Caco-2 (cell line): ENCODE measurements at regions not wholly inside any gene's neighbourhood (a gene's known extent, or its start where the extent isn't known, plus 50 kb on each side); places are given as distances from the start of the nearest gene placed in this dataset.

ENCODE experiments used
- BruUV-seq: library from RNA; stranded (reverse); fragments of 400-500 nt; replicated peaks from 2 replicates; lab custom pipeline; 2021; lab: Mats Ljungman, UMichigan
- CTCF ChIA-PET: fragments of 300-600 bp; sonication (Branson Sonifier 250); formaldehyde crosslinking; loops from one replicate; lab custom pipeline; 2022; ENCODE audit warnings: antibody characterized with exemption; lab: Charles Lee
- POLR2A ChIA-PET: fragments of 300-600 bp; sonication (Branson Sonifier 250); formaldehyde crosslinking; loops from one replicate; lab custom pipeline; 2022; ENCODE audit warnings: antibody characterized with exemption; lab: Charles Lee
- DNase-seq, 2 experiments: peaks; one replicate each; pipeline versions ENCODE4 v3.0.0 to v3.0.0-alpha.2; 2020 to 2022
- H3K27me3 ChIP-seq: replicated peaks from 2 replicates; pipeline ENCODE4 v1.6.0; 2011; ENCODE audit warnings: low read length; ENCODE audit not compliant: control insufficient read depth, insufficient read depth
- H3K36me3 ChIP-seq: 2 replicates; pipeline ENCODE4 v1.5.1; 2011; ENCODE audit warnings: low read length; ENCODE audit not compliant: control insufficient read depth, insufficient read depth
- H3K4me1 ChIP-seq: fragments of 250-450 bp; sonication (Bioruptor Pico); 2 replicates; pipeline ENCODE4 v1.5.1; 2020; ENCODE audit warnings: mild to moderate bottlenecking
- H3K4me3 ChIP-seq: 2 replicates; pipeline ENCODE4 v1.5.1; 2011; ENCODE audit warnings: low read depth, mild to moderate bottlenecking, control low read depth, low read length
- H3K9me3 ChIP-seq: fragments of 250-450 bp; sonication (Bioruptor Pico); 2 replicates; pipeline ENCODE4 v1.5.1; 2020; ENCODE audit warnings: mild to moderate bottlenecking, moderate library complexity
- H3K27ac Mint-ChIP-seq: one replicate; pipeline ENCODE4 v1.8.0; 2022; ENCODE audit warnings: mixed read lengths; ENCODE audit not compliant: unreplicated experiment
- H3K27me3 Mint-ChIP-seq: one replicate; pipeline ENCODE4 v1.8.0; 2022; ENCODE audit warnings: mixed read lengths; ENCODE audit not compliant: insufficient read depth, unreplicated experiment
- H3K36me3 Mint-ChIP-seq: one replicate; pipeline ENCODE4 v1.8.0; 2022; ENCODE audit warnings: mild to moderate bottlenecking, mixed read lengths; ENCODE audit not compliant: insufficient read depth, unreplicated experiment
- H3K4me1 Mint-ChIP-seq: one replicate; pipeline ENCODE4 v1.8.0; 2022; ENCODE audit warnings: low read depth, mixed read lengths; ENCODE audit not compliant: unreplicated experiment
- H3K4me3 Mint-ChIP-seq: one replicate; pipeline ENCODE4 v1.8.0; 2022; ENCODE audit warnings: mild to moderate bottlenecking, moderate library complexity, mixed read lengths; ENCODE audit not compliant: unreplicated experiment
- H3K9me3 Mint-ChIP-seq: one replicate; pipeline ENCODE4 v1.8.0; 2022; ENCODE audit warnings: mixed read lengths; ENCODE audit not compliant: unreplicated experiment
- intact Hi-C: fragments of 100-400 bp; cut with micrococcal nuclease; formaldehyde crosslinking; loops from one replicate; pipeline ENCODE4 v1.10.0; 2022; ENCODE audit not compliant: unreplicated experiment
- TF ChIP-seq, protein P1 (sequence below), 2 experiments: fragments of 200-600 bp in 1 of 2; IDR thresholded peaks; 1 replicate in 1 of 2; 2 replicates in 1 of 2; pipeline versions ENCODE4 v1.5.1 to v1.8.0; 2011 to 2022; ENCODE audit warnings: antibody characterized with exemption in 1 of 2, control low read depth in 1 of 2, inconsistent platforms in 1 of 2, low read depth in 1 of 2, low read length in 1 of 2, mild to moderate bottlenecking in 1 of 2, moderate library complexity in 1 of 2; ENCODE audit not compliant: insufficient read depth in 1 of 2, severe bottlenecking in 1 of 2, unreplicated experiment in 1 of 2

DNA sequence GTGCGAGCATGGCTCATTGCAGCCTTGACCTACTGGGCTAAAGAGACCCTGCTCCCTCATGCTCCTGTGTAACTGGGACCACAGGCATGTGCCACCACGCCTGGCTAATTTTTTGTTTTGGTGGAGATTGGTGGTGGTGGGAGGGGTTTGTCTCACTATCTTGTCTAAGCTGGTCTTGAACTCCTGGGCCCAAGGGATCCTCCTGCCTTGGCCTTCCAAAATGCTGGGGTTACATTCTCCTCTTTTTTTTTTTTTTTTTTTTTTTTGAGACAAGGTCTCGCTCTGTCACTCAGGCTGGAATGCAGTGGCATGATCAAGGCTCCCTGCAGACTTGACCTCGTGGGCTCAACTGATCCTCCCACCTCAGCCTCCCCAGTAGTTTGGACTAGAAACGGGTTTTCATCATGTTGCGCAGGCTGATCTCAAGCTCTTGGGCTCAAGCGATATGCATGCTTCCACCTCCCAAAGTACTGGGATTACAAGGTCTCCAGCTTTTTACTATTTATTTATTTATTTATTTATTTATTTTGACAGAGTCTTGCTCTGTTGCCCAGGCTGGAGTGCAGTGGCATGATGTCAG is 238.3 kb downstream of the MYCN start:
- no TSS peak for BruUV-seq
- no peaks in the 10 kb centered on the region for H3K4me1 Mint-ChIP-seq
- TF ChIP-seq, protein P1, sequence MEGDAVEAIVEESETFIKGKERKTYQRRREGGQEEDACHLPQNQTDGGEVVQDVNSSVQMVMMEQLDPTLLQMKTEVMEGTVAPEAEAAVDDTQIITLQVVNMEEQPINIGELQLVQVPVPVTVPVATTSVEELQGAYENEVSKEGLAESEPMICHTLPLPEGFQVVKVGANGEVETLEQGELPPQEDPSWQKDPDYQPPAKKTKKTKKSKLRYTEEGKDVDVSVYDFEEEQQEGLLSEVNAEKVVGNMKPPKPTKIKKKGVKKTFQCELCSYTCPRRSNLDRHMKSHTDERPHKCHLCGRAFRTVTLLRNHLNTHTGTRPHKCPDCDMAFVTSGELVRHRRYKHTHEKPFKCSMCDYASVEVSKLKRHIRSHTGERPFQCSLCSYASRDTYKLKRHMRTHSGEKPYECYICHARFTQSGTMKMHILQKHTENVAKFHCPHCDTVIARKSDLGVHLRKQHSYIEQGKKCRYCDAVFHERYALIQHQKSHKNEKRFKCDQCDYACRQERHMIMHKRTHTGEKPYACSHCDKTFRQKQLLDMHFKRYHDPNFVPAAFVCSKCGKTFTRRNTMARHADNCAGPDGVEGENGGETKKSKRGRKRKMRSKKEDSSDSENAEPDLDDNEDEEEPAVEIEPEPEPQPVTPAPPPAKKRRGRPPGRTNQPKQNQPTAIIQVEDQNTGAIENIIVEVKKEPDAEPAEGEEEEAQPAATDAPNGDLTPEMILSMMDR (IDR thresholded peaks at IDR 0.05; ENCODE audit: insufficient read depth in 1 of 2, low read depth in 1 of 2, low read length in 1 of 2, severe bottlenecking in 1 of 2, unreplicated experiment in 1 of 2) = no peak
- H3K27me3 ChIP-seq = no peaks in the 10 kb centered on the region
- H3K9me3 Mint-ChIP-seq = no peaks in the 10 kb centered on the region
- intact Hi-C loops = no loop called here
- ChIA-PET CTCF (no interaction called here), POLR2A (no interaction called here)
- H3K4me3 ChIP-seq = no peak overlapping the region
- H3K36me3 ChIP-seq = no peaks in the 10 kb centered on the region
- H3K9me3 ChIP-seq = no peaks in the 10 kb centered on the region
- H3K36me3 Mint-ChIP-seq = no peaks in the 10 kb centered on the region
- no peak overlapping the region for H3K4me3 Mint-ChIP-seq
- no peak overlapping the region for H3K27ac Mint-ChIP-seq
- H3K27me3 Mint-ChIP-seq = no peaks in the 10 kb centered on the region
- no peaks in the 10 kb centered on the region for H3K4me1 ChIP-seq
- no peak for DNase-seq

DNA sequence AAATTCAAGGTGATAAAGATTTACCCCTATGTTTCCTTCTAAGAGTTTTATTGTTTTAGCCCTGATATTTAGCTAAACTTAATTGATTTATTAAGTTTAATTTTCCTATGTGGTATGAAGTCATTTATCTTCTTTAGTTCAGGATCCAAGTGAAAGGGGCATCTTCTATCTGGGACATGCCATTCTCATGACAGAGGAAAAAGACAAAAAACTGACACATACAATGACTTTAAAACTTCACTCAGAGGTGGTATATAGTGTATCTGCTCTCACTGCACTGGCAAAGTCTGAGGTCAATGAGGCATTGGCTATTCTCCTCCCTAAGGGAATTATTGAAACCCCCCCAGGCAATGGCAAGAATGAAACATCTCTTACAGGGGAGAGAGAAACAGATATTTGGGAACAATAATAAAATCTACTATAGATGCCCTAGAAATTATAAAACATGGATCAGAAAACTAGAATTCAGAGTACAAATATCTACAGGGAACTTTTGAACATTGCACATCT is 237.4 kb downstream of the MYCN start:
- BruUV-seq = no TSS peak
- Histone ChIP-seq H3K4me3 (no peak overlapping the region), H3K36me3 (no peaks in the 10 kb centered on the region), H3K4me1 (no peaks in the 10 kb centered on the region), H3K9me3 (no peaks in the 10 kb centered on the region), H3K27me3 (no peaks in the 10 kb centered on the region)
- Mint-ChIP-seq H3K36me3 (no peaks in the 10 kb centered on the region), H3K4me3 (no peak overlapping the region), H3K27ac (no peak overlapping the region), H3K27me3 (no peaks in the 10 kb centered on the region), H3K4me1 (no peaks in the 10 kb centered on the region), H3K9me3 (no peaks in the 10 kb centered on the region)
- intact Hi-C loops = no loop called here
- no peak for DNase-seq
- ChIA-PET CTCF (no interaction called here), POLR2A (no interaction called here)
- TF ChIP-seq, protein P1 (IDR thresholded peaks at IDR 0.05; ENCODE audit: insufficient read depth in 1 of 2, low read depth in 1 of 2, low read length in 1 of 2, severe bottlenecking in 1 of 2, unreplicated experiment in 1 of 2) = no peak

DNA sequence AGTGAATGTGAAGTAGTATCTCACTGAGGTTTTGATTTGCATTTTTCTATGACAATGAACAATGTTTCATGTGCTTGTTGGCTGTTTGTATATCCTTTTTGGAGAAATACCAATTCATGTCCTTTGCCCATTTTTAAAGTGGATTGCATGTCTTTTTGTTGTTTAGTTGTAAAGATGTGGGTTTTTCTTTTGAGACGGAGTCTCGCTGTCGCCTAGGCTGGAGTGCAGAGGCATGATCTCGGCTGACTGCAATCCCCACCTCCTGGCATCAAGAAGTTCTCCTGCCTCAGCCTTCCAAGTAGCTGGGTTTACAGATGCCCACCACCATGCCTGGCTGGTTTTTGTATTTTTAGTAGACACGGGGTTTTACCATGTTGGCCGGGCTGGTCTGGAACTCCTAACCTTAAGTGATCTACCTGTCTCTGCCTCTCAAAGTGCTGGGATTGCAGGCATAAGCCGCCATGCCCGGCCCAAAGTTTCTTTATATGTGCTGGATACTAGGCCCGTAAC is 236.7 kb downstream of the MYCN start:
- CTCF ChIA-PET = no interaction called here
- no peaks in the 10 kb centered on the region for H3K27me3 ChIP-seq
- H3K4me1 ChIP-seq = no peaks in the 10 kb centered on the region
- Mint-ChIP-seq H3K36me3 (no peaks in the 10 kb centered on the region), H3K27ac (no peak overlapping the region), H3K9me3 (no peaks in the 10 kb centered on the region), H3K27me3 (no peaks in the 10 kb centered on the region), H3K4me1 (no peaks in the 10 kb centered on the region), H3K4me3 (no peak overlapping the region)
- no TSS peak for BruUV-seq
- intact Hi-C loops = no loop called here
- no peak overlapping the region for H3K4me3 ChIP-seq
- TF ChIP-seq, protein P1 (IDR thresholded peaks at IDR 0.05; ENCODE audit: insufficient read depth in 1 of 2, low read depth in 1 of 2, low read length in 1 of 2, severe bottlenecking in 1 of 2, unreplicated experiment in 1 of 2) = no peak
- no peaks in the 10 kb centered on the region for H3K36me3 ChIP-seq
- H3K9me3 ChIP-seq = no peaks in the 10 kb centered on the region
- POLR2A ChIA-PET = no interaction called here
- DNase-seq = no peak
